Psoas muscle (tissue), 7 donors: ENCODE measurements at regions not wholly inside any gene's neighbourhood (a gene's known extent, or its start where the extent isn't known, plus 50 kb on each side); places are given as distances from the start of the nearest gene placed in this dataset.

Experiments used
- ATAC-seq, 4 donors: fragments of 200-7000 bp; cut with Tn5 transposase; one replicate each; pipeline ENCODE4 v1.9.1; 2020; ENCODE audit warnings: moderate library complexity in 3 of 4, mild to moderate bottlenecking in 2 of 4
- DNase-seq, 2 donors: peaks; one replicate each; pipeline ENCODE4 v3.0.0-alpha.2; 2020
- H3K27ac ChIP-seq: fragments of 200-600 bp; one replicate; pipeline ENCODE4 v1.8.0; 2022
- H3K27me3 ChIP-seq, 3 donors: fragments of 200-600 bp in 1 of 3; one replicate each; pipeline versions ENCODE4 v1.6.1 to v1.8.0; 2013 to 2022; ENCODE audit warnings: low read length in 2 of 3, mild to moderate bottlenecking in 2 of 3, moderate library complexity in 1 of 3; ENCODE audit not compliant: insufficient read depth in 3 of 3
- H3K36me3 ChIP-seq, 2 donors: fragments of 200-600 bp in 1 of 2; one replicate each; pipeline versions ENCODE4 v1.6.1 to v1.8.0; 2013 to 2022; ENCODE audit warnings: low read depth in 1 of 2, mild to moderate bottlenecking in 1 of 2, moderate library complexity in 1 of 2; ENCODE audit not compliant: insufficient read depth in 1 of 2
- H3K4me1 ChIP-seq: fragments of 200-600 bp; one replicate; pipeline ENCODE4 v1.8.0; 2022
- H3K4me3 ChIP-seq: fragments of 200-600 bp; one replicate; pipeline ENCODE4 v1.8.0; 2022; ENCODE audit warnings: mild to moderate bottlenecking
- H3K9me3 ChIP-seq: fragments of 200-600 bp; one replicate; pipeline ENCODE4 v1.8.0; 2022
- CTCF ChIP-seq: fragments of 200-600 bp; IDR thresholded peaks from one replicate; pipeline ENCODE4 v1.8.0; 2022; ENCODE audit warnings: antibody characterized with exemption
- WGBS, 3 donors: extraction: QIAGEN DNeasy Blood & Tissue Kit; methylation state at CpG; one replicate each; pipeline versions ENCODE4 v1.1.6 to v1.1.7; 2013; 5-methylcytosine and 5-hydroxymethylcytosine counted together
- intact Hi-C, 2 donors: fragments of 100-400 bp; cut with DNase I; formaldehyde crosslinking; loops; one replicate each; pipeline versions ENCODE4 v1.11.0 to v1.14.2; 2022
- donor health status: healthy with polysubstance abuse.
- donor health status: DM: no; HTN: no; CAD: no; lungs with moderate emphysema.
- donor health status: Bipolar disorder and iron deficiency.
- donor health status: healthy.
- donor health status: DM: yes; HTN: yes; CAD: no.
- donor health status: DM: no; HTN: no; CAD: no.
- donor health status: DM: yes; HTN: yes; CAD: no.

- Histone ChIP-seq H3K9me3 (no peaks in the 10 kb centered on the region), H3K4me3 (no peak overlapping the region), H3K4me1 (no peaks in the 10 kb centered on the region), H3K27me3 (no peaks in the 10 kb centered on the region), H3K36me3 (no peaks in the 10 kb centered on the region), H3K27ac (no peak overlapping the region)
- no peak for TF ChIP-seq CTCF
- intact Hi-C loops, result no loop called here
- DNase-seq (no peak), ATAC-seq (no peak)
- WGBS, 3 donors, result 73 to 75% (median 74%) methylated on average over 8 of the region's 8 CpGs
These were observed 115.3 kb upstream of the CPSF6 start for GRCh38 chr12:69123919-69124638.

- ATAC-seq, result no peak
- Histone ChIP-seq H3K27me3 (no peaks in the 10 kb centered on the region), H3K4me3 (no peak overlapping the region), H3K4me1 (no peaks in the 10 kb centered on the region), H3K36me3 (no peaks in the 10 kb centered on the region), H3K27ac (no peak overlapping the region), H3K9me3 (no peaks in the 10 kb centered on the region)
- intact Hi-C loops, result no loop called here
- 79 to 83% (median 81%) methylated on average over 1 of the region's 1 CpG for WGBS, 3 donors
- no peak for TF ChIP-seq CTCF
- no peak for DNase-seq
These were observed 110.4 kb upstream of the CPSF6 start for GRCh38 chr12:69129017-69129416.

GRCh38 chr12:69129564-69129963, 109.8 kb upstream of the CPSF6 start:
- Histone ChIP-seq H3K4me1 (no peaks in the 10 kb centered on the region), H3K36me3 (no peaks in the 10 kb centered on the region), H3K9me3 (no peaks in the 10 kb centered on the region), H3K27ac (no peak overlapping the region), H3K27me3 (no peaks in the 10 kb centered on the region), H3K4me3 (no peak overlapping the region)
- DNase-seq (no peak), ATAC-seq (no peak)
- intact Hi-C loops, result no loop called here
- 76 to 86% (median 83%) methylated on average over 4 of the region's 4 CpGs for WGBS, 3 donors
- TF ChIP-seq CTCF, result no peak

- no peak overlapping the region for H3K27ac ChIP-seq
- intact Hi-C loops, result no loop called here
- no peak for DNase-seq
- H3K4me1 ChIP-seq, result no peaks in the 10 kb centered on the region
- no peaks in the 10 kb centered on the region for H3K36me3 ChIP-seq
- H3K27me3 ChIP-seq, result no peaks in the 10 kb centered on the region
- TF ChIP-seq CTCF, result no peak
- H3K9me3 ChIP-seq, result no peaks in the 10 kb centered on the region
- no peak overlapping the region for H3K4me3 ChIP-seq
- no peak for ATAC-seq
These were observed 109.3 kb upstream of the CPSF6 start for GRCh38 chr12:69130064-69130463.

- H3K36me3 ChIP-seq, result no peaks in the 10 kb centered on the region
- 48 to 70% (median 57%) methylated on average over 1 of the region's 1 CpG for WGBS, 3 donors
- no peaks in the 10 kb centered on the region for H3K27me3 ChIP-seq
- intact Hi-C loops, result no loop called here
- no peak overlapping the region for H3K27ac ChIP-seq
- no peaks in the 10 kb centered on the region for H3K4me1 ChIP-seq
- no peak for TF ChIP-seq CTCF
- DNase-seq (no peak), ATAC-seq (no peak)
- H3K4me3 ChIP-seq, result no peak overlapping the region
- H3K9me3 ChIP-seq, result no peaks in the 10 kb centered on the region
These were observed 108.3 kb upstream of the CPSF6 start for GRCh38 chr12:69131077-69131476.
